ENCODE measurements at regions not wholly inside any gene's neighbourhood (a gene's known extent, or its start where the extent isn't known, plus 50 kb on each side); places are given as distances from the start of the nearest gene placed in this dataset.

DNA sequence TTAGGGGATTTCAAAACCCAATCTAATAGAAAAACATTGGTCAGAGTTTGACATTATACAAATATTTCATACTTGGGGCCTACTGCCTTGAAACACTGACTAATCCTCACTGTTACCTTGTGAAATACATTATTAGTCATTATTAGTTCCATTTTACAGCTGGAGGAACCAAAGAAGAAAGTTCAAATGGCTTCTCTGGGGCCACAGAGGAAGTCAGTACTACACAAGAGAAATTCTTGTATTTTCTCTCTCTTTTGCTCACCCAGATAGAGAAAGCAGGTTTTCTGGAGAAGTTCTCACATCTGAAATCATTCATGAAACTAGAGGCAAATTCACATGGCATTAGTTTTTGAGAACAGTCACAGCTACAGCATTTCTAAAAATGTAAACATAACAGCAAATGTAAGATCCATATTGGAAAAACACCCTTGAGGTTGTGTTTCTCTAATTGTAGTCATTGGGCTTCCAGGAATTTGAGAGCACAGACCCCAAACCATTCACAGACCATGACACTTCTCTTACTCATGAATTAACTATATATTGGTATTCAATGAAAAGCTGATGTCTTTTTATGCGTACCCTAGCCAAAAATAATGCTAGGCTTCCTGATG lies 83.0 kb downstream of the LLPH start (continued):
- TF ChIP-seq, protein P1, sequence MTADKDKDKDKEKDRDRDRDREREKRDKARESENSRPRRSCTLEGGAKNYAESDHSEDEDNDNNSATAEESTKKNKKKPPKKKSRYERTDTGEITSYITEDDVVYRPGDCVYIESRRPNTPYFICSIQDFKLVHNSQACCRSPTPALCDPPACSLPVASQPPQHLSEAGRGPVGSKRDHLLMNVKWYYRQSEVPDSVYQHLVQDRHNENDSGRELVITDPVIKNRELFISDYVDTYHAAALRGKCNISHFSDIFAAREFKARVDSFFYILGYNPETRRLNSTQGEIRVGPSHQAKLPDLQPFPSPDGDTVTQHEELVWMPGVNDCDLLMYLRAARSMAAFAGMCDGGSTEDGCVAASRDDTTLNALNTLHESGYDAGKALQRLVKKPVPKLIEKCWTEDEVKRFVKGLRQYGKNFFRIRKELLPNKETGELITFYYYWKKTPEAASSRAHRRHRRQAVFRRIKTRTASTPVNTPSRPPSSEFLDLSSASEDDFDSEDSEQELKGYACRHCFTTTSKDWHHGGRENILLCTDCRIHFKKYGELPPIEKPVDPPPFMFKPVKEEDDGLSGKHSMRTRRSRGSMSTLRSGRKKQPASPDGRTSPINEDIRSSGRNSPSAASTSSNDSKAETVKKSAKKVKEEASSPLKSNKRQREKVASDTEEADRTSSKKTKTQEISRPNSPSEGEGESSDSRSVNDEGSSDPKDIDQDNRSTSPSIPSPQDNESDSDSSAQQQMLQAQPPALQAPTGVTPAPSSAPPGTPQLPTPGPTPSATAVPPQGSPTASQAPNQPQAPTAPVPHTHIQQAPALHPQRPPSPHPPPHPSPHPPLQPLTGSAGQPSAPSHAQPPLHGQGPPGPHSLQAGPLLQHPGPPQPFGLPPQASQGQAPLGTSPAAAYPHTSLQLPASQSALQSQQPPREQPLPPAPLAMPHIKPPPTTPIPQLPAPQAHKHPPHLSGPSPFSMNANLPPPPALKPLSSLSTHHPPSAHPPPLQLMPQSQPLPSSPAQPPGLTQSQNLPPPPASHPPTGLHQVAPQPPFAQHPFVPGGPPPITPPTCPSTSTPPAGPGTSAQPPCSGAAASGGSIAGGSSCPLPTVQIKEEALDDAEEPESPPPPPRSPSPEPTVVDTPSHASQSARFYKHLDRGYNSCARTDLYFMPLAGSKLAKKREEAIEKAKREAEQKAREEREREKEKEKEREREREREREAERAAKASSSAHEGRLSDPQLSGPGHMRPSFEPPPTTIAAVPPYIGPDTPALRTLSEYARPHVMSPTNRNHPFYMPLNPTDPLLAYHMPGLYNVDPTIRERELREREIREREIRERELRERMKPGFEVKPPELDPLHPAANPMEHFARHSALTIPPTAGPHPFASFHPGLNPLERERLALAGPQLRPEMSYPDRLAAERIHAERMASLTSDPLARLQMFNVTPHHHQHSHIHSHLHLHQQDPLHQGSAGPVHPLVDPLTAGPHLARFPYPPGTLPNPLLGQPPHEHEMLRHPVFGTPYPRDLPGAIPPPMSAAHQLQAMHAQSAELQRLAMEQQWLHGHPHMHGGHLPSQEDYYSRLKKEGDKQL (CRISPR knock-in tag; IDR thresholded peaks at IDR 0.05; ENCODE audit: low read depth), result no peak
- no peak for TF ChIP-seq ZZZ3 (CRISPR knock-in tag; IDR thresholded peaks at IDR 0.05; ENCODE audit: borderline replicate concordance)

DNA sequence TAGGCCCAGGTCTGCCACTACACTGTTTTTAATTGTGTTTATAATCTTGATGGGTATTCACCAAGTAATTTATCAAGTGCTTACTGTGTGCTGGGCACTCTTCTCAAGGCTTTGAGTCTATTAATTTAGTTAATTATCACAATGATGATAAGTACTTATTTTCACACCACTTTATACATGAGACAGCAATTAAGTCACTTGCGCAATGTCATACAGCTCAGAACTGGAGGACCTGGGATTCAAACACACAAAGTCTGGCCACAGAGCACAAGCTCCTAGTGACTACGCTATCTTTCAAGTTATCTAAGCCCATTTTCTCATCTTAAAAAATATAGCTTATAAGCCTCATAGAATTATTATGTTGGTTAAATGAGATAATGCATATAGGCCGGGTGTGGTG lies 85.0 kb downstream of the LLPH start:
- H3K79me2 ChIP-seq (ENCODE audit: insufficient read depth, low read length), result no peaks in the 10 kb centered on the region
- no peaks in the 10 kb centered on the region for H3K9me3 ChIP-seq (ENCODE audit: low read length)
- no peak overlapping the region for H3K4me3 ChIP-seq (replicated peaks in 1 of 3; ENCODE audit: insufficient read depth in 1 of 3, low read depth in 2 of 3, low read length in 3 of 3)
- H3K4me1 ChIP-seq (ENCODE audit: insufficient read depth, low read length), result peaks cover 73% of the 10 kb centered on the region
- H4K20me1 ChIP-seq (ENCODE audit: insufficient read depth, low read length), result no peaks in the 10 kb centered on the region
- intact Hi-C loops (cut with micrococcal nuclease; ENCODE audit: unreplicated experiment), result loop anchor here (5.0 kb wide), 1 partner anchor 208 kb away; no protein-coding TSS in a partner anchor
- 0 out of 2 replicates have a peak overlapping the region, but pooled peaks have one; percentile 52 for H3K4me2 ChIP-seq (ENCODE audit: low read depth, low read length)
- no peaks in the 10 kb centered on the region for H3K27me3 ChIP-seq (ENCODE audit: control insufficient read depth in 1 of 2, insufficient read depth in 2 of 2, low read length in 2 of 2)
- no peaks in the 10 kb centered on the region for H3K36me3 ChIP-seq (replicated peaks in 1 of 2; ENCODE audit: control insufficient read depth in 1 of 2, insufficient read depth in 2 of 2, low read length in 2 of 2)
- FAIRE-seq (no peak), DNase-seq (ENCODE audit: low spot score) (no peak), ATAC-seq (no peak)
- TF ChIP-seq CEBPG (CRISPR knock-in tag; IDR thresholded peaks at IDR 0.05) (0 out of 2 replicates have a peak, but pooled peaks have one; percentile 28), CEBPB (IDR thresholded peaks at IDR 0.05; ENCODE audit: borderline replicate concordance, low read depth, low read length) (peak; percentile 64; the same call in 1 of the 2 replicates)
- TF ChIP-seq, protein P2, sequence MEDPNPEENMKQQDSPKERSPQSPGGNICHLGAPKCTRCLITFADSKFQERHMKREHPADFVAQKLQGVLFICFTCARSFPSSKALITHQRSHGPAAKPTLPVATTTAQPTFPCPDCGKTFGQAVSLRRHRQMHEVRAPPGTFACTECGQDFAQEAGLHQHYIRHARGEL (CRISPR knock-in tag; IDR thresholded peaks at IDR 0.05), result no peak
- CTCF ChIA-PET (ENCODE audit: low intra/inter-chr PET ratio, low total read pairs), result no interaction called here
- H3K9ac ChIP-seq (ENCODE audit: insufficient read depth, low read depth, low read length), result no peak overlapping the region
- in situ Hi-C loops (cut with HindIII; ENCODE audit: extremely low pct_ligation_motif_present, low pct_unique_long_range_greater_than_20kb), result no loop called here
- no TSS peak for BruUV-seq (replicated peaks)
- POLR2A ChIA-PET, result interaction anchor here (1.2 kb wide), 1 partner anchor 9 kb away, joined by 3 read pairs; no protein-coding TSS in a partner anchor
- H3K27ac ChIP-seq (ENCODE audit: extremely low read length, insufficient read depth, low read length), result no peak overlapping the region
- WGBS (ENCODE audit: low lambda C conversion rate), result 99% methylated on average over 3 of the region's 3 CpGs
- no peak overlapping the region for H2AFZ ChIP-seq (ENCODE audit: low read length)

Data from HepG2 (cell line).